ENCODE measurements at regions not wholly inside any gene's neighbourhood (a gene's known extent, or its start where the extent isn't known, plus 50 kb on each side); places are given as distances from the start of the nearest gene placed in this dataset.

- H3K9me3 ChIP-seq (ENCODE audit: control insufficient read depth in 2 of 2, low read length in 2 of 2): no peaks in the 10 kb centered on the region
- no peaks in the 10 kb centered on the region for H3K36me3 ChIP-seq (ENCODE audit: control insufficient read depth in 2 of 2, insufficient read depth in 2 of 2, low read length in 2 of 2)
- no peak overlapping the region for H3K9ac ChIP-seq (ENCODE audit: low read depth in 1 of 2, low read length in 2 of 2)
- no peaks in the 10 kb centered on the region for H3K4me1 ChIP-seq (ENCODE audit: control insufficient read depth in 2 of 2, insufficient read depth in 2 of 2, low read length in 2 of 2)
- no peak overlapping the region for H3K27ac ChIP-seq (ENCODE audit: low read depth in 2 of 2, low read length in 2 of 2)
- H3K27me3 ChIP-seq (ENCODE audit: control insufficient read depth in 2 of 2, insufficient read depth in 2 of 2, low read length in 2 of 2): no peaks in the 10 kb centered on the region
- H3K4me3 ChIP-seq (ENCODE audit: low read length in 2 of 2): no peak overlapping the region
These were observed 138.8 kb downstream of the CASP12 start for GRCh38 chr11:104759464-104759863.

GRCh38 chr11:104738918-104739317 lies 159.3 kb downstream of the CASP12 start:
- H3K9me3 ChIP-seq (ENCODE audit: control insufficient read depth in 2 of 2, low read length in 2 of 2): no peaks in the 10 kb centered on the region
- H3K4me3 ChIP-seq (ENCODE audit: low read length in 2 of 2): no peak overlapping the region
- H3K27ac ChIP-seq (ENCODE audit: low read depth in 2 of 2, low read length in 2 of 2): no peak overlapping the region
- H3K4me1 ChIP-seq (ENCODE audit: control insufficient read depth in 2 of 2, insufficient read depth in 2 of 2, low read length in 2 of 2): no peaks in the 10 kb centered on the region
- no peaks in the 10 kb centered on the region for H3K36me3 ChIP-seq (ENCODE audit: control insufficient read depth in 2 of 2, insufficient read depth in 2 of 2, low read length in 2 of 2)
- H3K27me3 ChIP-seq (ENCODE audit: control insufficient read depth in 2 of 2, insufficient read depth in 2 of 2, low read length in 2 of 2): no peaks in the 10 kb centered on the region
- no peak overlapping the region for H3K9ac ChIP-seq (ENCODE audit: low read depth in 1 of 2, low read length in 2 of 2)

GRCh38 chr11:104738208-104738607 lies 160.1 kb downstream of the CASP12 start:
- no peaks in the 10 kb centered on the region for H3K4me1 ChIP-seq (ENCODE audit: control insufficient read depth in 2 of 2, insufficient read depth in 2 of 2, low read length in 2 of 2)
- no peaks in the 10 kb centered on the region for H3K36me3 ChIP-seq (ENCODE audit: control insufficient read depth in 2 of 2, insufficient read depth in 2 of 2, low read length in 2 of 2)
- H3K9ac ChIP-seq (ENCODE audit: low read depth in 1 of 2, low read length in 2 of 2): no peak overlapping the region
- H3K27ac ChIP-seq (ENCODE audit: low read depth in 2 of 2, low read length in 2 of 2): no peak overlapping the region
- no peaks in the 10 kb centered on the region for H3K9me3 ChIP-seq (ENCODE audit: control insufficient read depth in 2 of 2, low read length in 2 of 2)
- no peaks in the 10 kb centered on the region for H3K27me3 ChIP-seq (ENCODE audit: control insufficient read depth in 2 of 2, insufficient read depth in 2 of 2, low read length in 2 of 2)
- no peak overlapping the region for H3K4me3 ChIP-seq (ENCODE audit: low read length in 2 of 2)

GRCh38 chr11:104736502-104736901 lies 161.8 kb downstream of the CASP12 start:
- Histone ChIP-seq H3K36me3 (ENCODE audit: control insufficient read depth in 2 of 2, insufficient read depth in 2 of 2, low read length in 2 of 2) (no peaks in the 10 kb centered on the region), H3K9ac (ENCODE audit: low read depth in 1 of 2, low read length in 2 of 2) (no peak overlapping the region), H3K4me1 (ENCODE audit: control insufficient read depth in 2 of 2, insufficient read depth in 2 of 2, low read length in 2 of 2) (no peaks in the 10 kb centered on the region), H3K27ac (ENCODE audit: low read depth in 2 of 2, low read length in 2 of 2) (no peak overlapping the region), H3K9me3 (ENCODE audit: control insufficient read depth in 2 of 2, low read length in 2 of 2) (no peaks in the 10 kb centered on the region), H3K4me3 (ENCODE audit: low read length in 2 of 2) (no peak overlapping the region), H3K27me3 (ENCODE audit: control insufficient read depth in 2 of 2, insufficient read depth in 2 of 2, low read length in 2 of 2) (no peaks in the 10 kb centered on the region)

- no peak overlapping the region for H3K27ac ChIP-seq (ENCODE audit: low read depth in 2 of 2, low read length in 2 of 2)
- H3K27me3 ChIP-seq (ENCODE audit: control insufficient read depth in 2 of 2, insufficient read depth in 2 of 2, low read length in 2 of 2): no peaks in the 10 kb centered on the region
These were observed 163.3 kb downstream of the CASP12 start for GRCh38 chr11:104734998-104735397.

DNA sequence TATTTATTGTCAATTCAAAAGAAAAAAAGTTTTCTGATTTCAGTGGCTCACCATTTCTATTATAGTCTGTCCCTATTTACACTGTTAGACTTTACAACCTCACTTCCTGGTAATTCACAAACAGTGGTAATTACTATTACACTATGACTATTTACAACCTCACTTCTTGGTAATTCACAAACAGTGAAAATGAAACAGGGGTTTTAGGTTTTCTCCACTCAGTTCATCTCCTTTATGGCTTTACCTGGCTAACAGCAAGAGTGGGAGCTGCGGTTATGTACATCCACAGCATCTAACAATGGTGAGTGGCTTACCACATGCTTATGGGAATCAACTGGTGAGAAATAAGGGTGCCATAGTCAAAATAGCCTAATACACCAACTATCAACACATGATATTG lies 166.4 kb downstream of the CASP12 start:
- no peaks in the 10 kb centered on the region for H3K4me1 ChIP-seq (ENCODE audit: control insufficient read depth in 2 of 2, insufficient read depth in 2 of 2, low read length in 2 of 2)
- no peaks in the 10 kb centered on the region for H3K9me3 ChIP-seq (ENCODE audit: control insufficient read depth in 2 of 2, low read length in 2 of 2)
- no peaks in the 10 kb centered on the region for H3K27me3 ChIP-seq (ENCODE audit: control insufficient read depth in 2 of 2, insufficient read depth in 2 of 2, low read length in 2 of 2)
- H3K4me3 ChIP-seq (ENCODE audit: low read length in 2 of 2): no peak overlapping the region
- H3K9ac ChIP-seq (ENCODE audit: low read depth in 1 of 2, low read length in 2 of 2): no peak overlapping the region
- H3K36me3 ChIP-seq (ENCODE audit: control insufficient read depth in 2 of 2, insufficient read depth in 2 of 2, low read length in 2 of 2): no peaks in the 10 kb centered on the region
- no peak overlapping the region for H3K27ac ChIP-seq (ENCODE audit: low read depth in 2 of 2, low read length in 2 of 2)

More at GRCh38 chr11:104734998-104735397, 163.3 kb downstream of the CASP12 start:
- H3K9ac ChIP-seq (ENCODE audit: low read depth in 1 of 2, low read length in 2 of 2): no peak overlapping the region
- no peaks in the 10 kb centered on the region for H3K9me3 ChIP-seq (ENCODE audit: control insufficient read depth in 2 of 2, low read length in 2 of 2)
- no peak overlapping the region for H3K4me3 ChIP-seq (ENCODE audit: low read length in 2 of 2)
- H3K4me1 ChIP-seq (ENCODE audit: control insufficient read depth in 2 of 2, insufficient read depth in 2 of 2, low read length in 2 of 2): no peaks in the 10 kb centered on the region
- H3K36me3 ChIP-seq (ENCODE audit: control insufficient read depth in 2 of 2, insufficient read depth in 2 of 2, low read length in 2 of 2): no peaks in the 10 kb centered on the region

DNA sequence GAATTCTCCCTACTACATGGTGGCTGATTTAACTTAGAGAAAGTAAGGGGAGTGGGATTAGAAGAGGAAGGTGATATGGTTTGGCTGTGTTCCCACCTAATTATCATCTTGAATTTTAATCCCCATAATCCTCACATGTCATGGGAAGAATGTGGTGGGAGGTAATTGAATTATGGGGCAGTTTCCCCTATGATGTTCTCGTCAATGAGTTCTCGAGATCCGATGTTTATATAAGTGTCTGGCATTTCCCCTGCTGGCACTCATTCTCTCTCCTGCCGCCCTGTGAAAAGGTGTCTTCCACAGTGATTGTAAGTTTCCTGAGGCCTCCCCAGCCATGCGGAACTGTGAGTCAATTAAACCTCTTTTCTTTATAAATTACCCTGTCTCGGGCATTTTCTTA lies 169.3 kb downstream of the CASP12 start:
- H3K9me3 ChIP-seq (ENCODE audit: control insufficient read depth in 2 of 2, low read length in 2 of 2): no peaks in the 10 kb centered on the region
- no peak overlapping the region for H3K9ac ChIP-seq (ENCODE audit: low read depth in 1 of 2, low read length in 2 of 2)
- H3K4me3 ChIP-seq (ENCODE audit: low read length in 2 of 2): no peak overlapping the region
- H3K27me3 ChIP-seq (ENCODE audit: control insufficient read depth in 2 of 2, insufficient read depth in 2 of 2, low read length in 2 of 2): no peaks in the 10 kb centered on the region
- H3K27ac ChIP-seq (ENCODE audit: low read depth in 2 of 2, low read length in 2 of 2): no peak overlapping the region
- no peaks in the 10 kb centered on the region for H3K36me3 ChIP-seq (ENCODE audit: control insufficient read depth in 2 of 2, insufficient read depth in 2 of 2, low read length in 2 of 2)
- no peaks in the 10 kb centered on the region for H3K4me1 ChIP-seq (ENCODE audit: control insufficient read depth in 2 of 2, insufficient read depth in 2 of 2, low read length in 2 of 2)

DNA sequence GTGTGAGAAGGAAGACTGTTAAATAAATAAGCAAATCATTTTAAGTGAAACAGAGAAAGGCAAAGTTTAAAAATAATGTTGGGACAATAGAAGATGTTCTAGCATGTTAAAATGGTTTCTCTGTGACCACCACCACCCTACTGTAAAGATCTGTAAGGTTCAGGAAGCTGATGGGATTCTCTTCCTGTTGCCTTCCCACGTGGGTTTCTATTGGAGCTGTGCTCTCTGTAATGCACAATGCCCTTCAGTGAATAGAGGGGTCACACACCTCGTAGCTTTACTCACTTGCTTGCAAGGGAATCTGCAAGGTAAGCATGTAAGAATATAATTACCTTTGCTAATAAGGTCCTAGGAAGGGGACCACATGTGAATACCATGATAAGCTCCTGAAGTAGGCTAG lies 170.5 kb downstream of the CASP12 start:
- no peaks in the 10 kb centered on the region for H3K36me3 ChIP-seq (ENCODE audit: control insufficient read depth in 2 of 2, insufficient read depth in 2 of 2, low read length in 2 of 2)
- no peaks in the 10 kb centered on the region for H3K4me1 ChIP-seq (ENCODE audit: control insufficient read depth in 2 of 2, insufficient read depth in 2 of 2, low read length in 2 of 2)
- H3K9me3 ChIP-seq (ENCODE audit: control insufficient read depth in 2 of 2, low read length in 2 of 2): no peaks in the 10 kb centered on the region
- no peak overlapping the region for H3K27ac ChIP-seq (ENCODE audit: low read depth in 2 of 2, low read length in 2 of 2)
- no peaks in the 10 kb centered on the region for H3K27me3 ChIP-seq (ENCODE audit: control insufficient read depth in 2 of 2, insufficient read depth in 2 of 2, low read length in 2 of 2)
- no peak overlapping the region for H3K9ac ChIP-seq (ENCODE audit: low read depth in 1 of 2, low read length in 2 of 2)
- no peak overlapping the region for H3K4me3 ChIP-seq (ENCODE audit: low read length in 2 of 2)

GRCh38 chr11:104727095-104727494 lies 171.2 kb downstream of the CASP12 start:
- no peaks in the 10 kb centered on the region for H3K36me3 ChIP-seq (ENCODE audit: control insufficient read depth in 2 of 2, insufficient read depth in 2 of 2, low read length in 2 of 2)
- no peaks in the 10 kb centered on the region for H3K9me3 ChIP-seq (ENCODE audit: control insufficient read depth in 2 of 2, low read length in 2 of 2)
- no peaks in the 10 kb centered on the region for H3K27me3 ChIP-seq (ENCODE audit: control insufficient read depth in 2 of 2, insufficient read depth in 2 of 2, low read length in 2 of 2)
- H3K4me3 ChIP-seq (ENCODE audit: low read length in 2 of 2): no peak overlapping the region
- no peaks in the 10 kb centered on the region for H3K4me1 ChIP-seq (ENCODE audit: control insufficient read depth in 2 of 2, insufficient read depth in 2 of 2, low read length in 2 of 2)
- H3K27ac ChIP-seq (ENCODE audit: low read depth in 2 of 2, low read length in 2 of 2): no peak overlapping the region
- H3K9ac ChIP-seq (ENCODE audit: low read depth in 1 of 2, low read length in 2 of 2): no peak overlapping the region

DNA sequence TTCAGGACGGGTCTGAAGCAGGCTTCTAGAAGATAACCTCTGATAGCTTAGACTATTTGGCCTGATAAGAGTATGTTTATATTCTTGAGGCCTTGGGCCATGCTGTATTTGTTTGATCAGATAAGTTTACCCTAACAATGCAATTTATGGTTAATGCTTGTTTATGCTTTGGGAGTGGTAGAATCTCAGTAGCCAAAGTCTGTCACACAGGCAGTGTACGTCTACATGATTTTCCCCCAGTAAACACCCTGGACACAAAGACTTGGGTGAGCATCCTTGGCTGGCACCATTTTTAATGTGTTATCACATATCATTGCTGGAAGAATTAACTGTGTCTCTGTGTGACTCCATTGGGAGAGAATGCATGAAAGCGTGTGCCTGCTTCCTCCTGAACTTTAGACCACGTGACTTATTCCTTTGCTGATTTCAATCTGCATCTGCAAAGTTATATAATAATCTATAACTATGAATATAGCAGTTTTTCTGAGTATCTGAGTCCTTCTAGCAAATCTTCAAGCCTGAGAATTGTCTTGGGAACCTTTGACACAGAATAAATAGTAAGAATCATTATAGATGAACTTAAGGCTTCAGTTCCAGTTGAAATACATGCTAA lies 172.4 kb downstream of the CASP12 start:
- no peak overlapping the region for H3K4me3 ChIP-seq (ENCODE audit: low read length in 2 of 2)
- H3K9me3 ChIP-seq (ENCODE audit: control insufficient read depth in 2 of 2, low read length in 2 of 2): no peaks in the 10 kb centered on the region
- no peaks in the 10 kb centered on the region for H3K27me3 ChIP-seq (ENCODE audit: control insufficient read depth in 2 of 2, insufficient read depth in 2 of 2, low read length in 2 of 2)

GRCh38 chr11:104713401-104713800 lies 184.9 kb downstream of the CASP12 start:
- H3K9ac ChIP-seq (ENCODE audit: low read depth in 1 of 2, low read length in 2 of 2): no peak overlapping the region
- no peaks in the 10 kb centered on the region for H3K27me3 ChIP-seq (ENCODE audit: control insufficient read depth in 2 of 2, insufficient read depth in 2 of 2, low read length in 2 of 2)
- no peaks in the 10 kb centered on the region for H3K4me1 ChIP-seq (ENCODE audit: control insufficient read depth in 2 of 2, insufficient read depth in 2 of 2, low read length in 2 of 2)
- no peak overlapping the region for H3K27ac ChIP-seq (ENCODE audit: low read depth in 2 of 2, low read length in 2 of 2)
- no peaks in the 10 kb centered on the region for H3K9me3 ChIP-seq (ENCODE audit: control insufficient read depth in 2 of 2, low read length in 2 of 2)
- no peaks in the 10 kb centered on the region for H3K36me3 ChIP-seq (ENCODE audit: control insufficient read depth in 2 of 2, insufficient read depth in 2 of 2, low read length in 2 of 2)
- no peak overlapping the region for H3K4me3 ChIP-seq (ENCODE audit: low read length in 2 of 2)

More for the DNA sequence above, 172.4 kb downstream of the CASP12 start:
- Histone ChIP-seq H3K9ac (ENCODE audit: low read depth in 1 of 2, low read length in 2 of 2) (no peak overlapping the region), H3K36me3 (ENCODE audit: control insufficient read depth in 2 of 2, insufficient read depth in 2 of 2, low read length in 2 of 2) (no peaks in the 10 kb centered on the region), H3K4me1 (ENCODE audit: control insufficient read depth in 2 of 2, insufficient read depth in 2 of 2, low read length in 2 of 2) (no peaks in the 10 kb centered on the region), H3K27ac (ENCODE audit: low read depth in 2 of 2, low read length in 2 of 2) (no peak overlapping the region)

Measured in mucosa of rectum (tissue), 2 donors.